Iris pigment epithelial cell (primary cell): ENCODE measurements at regions not wholly inside any gene's neighbourhood (a gene's known extent, or its start where the extent isn't known, plus 50 kb on each side); places are given as distances from the start of the nearest gene placed in this dataset.

Experiments
- DNase-seq: peaks from one replicate; pipeline ENCODE4 v3.0.0-alpha.2; 2011; ENCODE audit warnings: low read depth

- no peak for DNase-seq
Measured at GRCh38 chr9:135030566-135031226, 56.8 kb upstream of the OLFM1 start.

- DNase-seq, result no peak
Measured at GRCh38 chr9:135032041-135032835, 55.2 kb upstream of the OLFM1 start.

- DNase-seq, result no peak
Measured at GRCh38 chr9:135032868-135033460, 54.5 kb upstream of the OLFM1 start.

- DNase-seq, result no peak
Measured at GRCh38 chr9:135033487-135033886, 54.0 kb upstream of the OLFM1 start.

GRCh38 chr9:135034106-135034505, 53.4 kb upstream of the OLFM1 start:
- no peak for DNase-seq

- DNase-seq, result no peak
Measured at GRCh38 chr9:135035781-135036760, 51.4 kb upstream of the OLFM1 start.

GRCh38 chr9:135036861-135037465, 50.5 kb upstream of the OLFM1 start:
- no peak for DNase-seq

- no peak for DNase-seq
Measured at GRCh38 chr9:135037521-135038250, 49.8 kb upstream of the OLFM1 start.
